ENCODE measurements at regions not wholly inside any gene's neighbourhood (a gene's known extent, or its start where the extent isn't known, plus 50 kb on each side); places are given as distances from the start of the nearest gene placed in this dataset.

DNA sequence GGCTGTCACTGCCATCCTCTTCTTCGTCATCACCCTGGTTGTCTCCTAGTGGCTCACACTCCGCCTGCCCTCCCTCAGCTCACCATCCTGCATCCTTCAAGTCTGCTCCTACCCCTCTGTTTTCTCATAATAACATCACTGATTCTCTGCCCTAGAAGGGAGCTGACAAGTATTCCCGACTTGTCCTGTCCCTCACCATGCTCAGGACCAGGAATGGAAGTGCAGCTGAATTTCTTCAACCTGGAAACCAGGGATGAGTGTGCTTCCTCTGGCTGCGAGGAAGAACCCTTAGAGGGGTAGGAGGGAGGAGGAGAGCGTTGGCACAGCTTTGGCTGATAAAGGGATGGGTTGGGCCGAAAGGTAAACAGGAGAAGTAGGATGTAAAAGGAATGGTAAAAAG is 174.8 kb upstream of the GPR26 start:
- TF ChIP-seq, protein P1, sequence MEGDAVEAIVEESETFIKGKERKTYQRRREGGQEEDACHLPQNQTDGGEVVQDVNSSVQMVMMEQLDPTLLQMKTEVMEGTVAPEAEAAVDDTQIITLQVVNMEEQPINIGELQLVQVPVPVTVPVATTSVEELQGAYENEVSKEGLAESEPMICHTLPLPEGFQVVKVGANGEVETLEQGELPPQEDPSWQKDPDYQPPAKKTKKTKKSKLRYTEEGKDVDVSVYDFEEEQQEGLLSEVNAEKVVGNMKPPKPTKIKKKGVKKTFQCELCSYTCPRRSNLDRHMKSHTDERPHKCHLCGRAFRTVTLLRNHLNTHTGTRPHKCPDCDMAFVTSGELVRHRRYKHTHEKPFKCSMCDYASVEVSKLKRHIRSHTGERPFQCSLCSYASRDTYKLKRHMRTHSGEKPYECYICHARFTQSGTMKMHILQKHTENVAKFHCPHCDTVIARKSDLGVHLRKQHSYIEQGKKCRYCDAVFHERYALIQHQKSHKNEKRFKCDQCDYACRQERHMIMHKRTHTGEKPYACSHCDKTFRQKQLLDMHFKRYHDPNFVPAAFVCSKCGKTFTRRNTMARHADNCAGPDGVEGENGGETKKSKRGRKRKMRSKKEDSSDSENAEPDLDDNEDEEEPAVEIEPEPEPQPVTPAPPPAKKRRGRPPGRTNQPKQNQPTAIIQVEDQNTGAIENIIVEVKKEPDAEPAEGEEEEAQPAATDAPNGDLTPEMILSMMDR (IDR thresholded peaks at IDR 0.05) = no peak
- Mint-ChIP-seq H3K27me3 (peaks cover 19% of the 10 kb centered on the region), H3K9me3 (no peaks in the 10 kb centered on the region), H3K4me1 (ENCODE audit: low read depth) (no peaks in the 10 kb centered on the region), H3K36me3 (ENCODE audit: low read depth) (no peaks in the 10 kb centered on the region), H3K27ac (no peak overlapping the region), H3K4me3 (no peak overlapping the region)
- no peak for ATAC-seq
- ChIA-PET POLR2A (no interaction called here), CTCF (no interaction called here)
- DNase-seq = no peak
- intact Hi-C loops (cut with micrococcal nuclease) = no loop called here

DNA sequence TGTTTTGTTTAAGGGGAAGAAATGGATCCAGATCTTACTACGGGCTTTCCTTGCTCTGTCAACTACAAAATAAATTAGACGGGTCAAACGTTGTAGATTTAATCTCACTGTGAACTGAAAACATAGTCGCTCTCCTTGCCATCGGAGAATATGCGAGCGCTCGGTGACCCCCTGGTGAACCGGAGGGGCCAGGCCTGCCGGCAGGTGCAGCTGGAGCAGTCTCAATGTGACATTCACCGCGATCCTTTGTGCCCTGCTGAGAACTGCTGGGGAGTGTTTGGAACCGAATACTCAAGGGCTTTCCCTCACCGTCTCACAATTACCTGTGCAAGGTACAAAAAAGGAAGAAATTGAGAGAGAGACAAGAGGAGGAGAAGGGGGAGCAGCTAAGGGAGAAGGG is 174.1 kb upstream of the GPR26 start:
- H3K4me1 Mint-ChIP-seq (ENCODE audit: low read depth) = no peaks in the 10 kb centered on the region
- ChIA-PET CTCF (no interaction called here), POLR2A (no interaction called here)
- H3K4me3 Mint-ChIP-seq = no peak overlapping the region
- no peak for ATAC-seq
- intact Hi-C loops (cut with micrococcal nuclease) = no loop called here
- H3K9me3 Mint-ChIP-seq = no peaks in the 10 kb centered on the region
- DNase-seq = no peak
- no peaks in the 10 kb centered on the region for H3K36me3 Mint-ChIP-seq (ENCODE audit: low read depth)
- TF ChIP-seq, protein P1 (IDR thresholded peaks at IDR 0.05) = no peak
- H3K27me3 Mint-ChIP-seq = peaks cover 18% of the 10 kb centered on the region
- no peak overlapping the region for H3K27ac Mint-ChIP-seq

DNA sequence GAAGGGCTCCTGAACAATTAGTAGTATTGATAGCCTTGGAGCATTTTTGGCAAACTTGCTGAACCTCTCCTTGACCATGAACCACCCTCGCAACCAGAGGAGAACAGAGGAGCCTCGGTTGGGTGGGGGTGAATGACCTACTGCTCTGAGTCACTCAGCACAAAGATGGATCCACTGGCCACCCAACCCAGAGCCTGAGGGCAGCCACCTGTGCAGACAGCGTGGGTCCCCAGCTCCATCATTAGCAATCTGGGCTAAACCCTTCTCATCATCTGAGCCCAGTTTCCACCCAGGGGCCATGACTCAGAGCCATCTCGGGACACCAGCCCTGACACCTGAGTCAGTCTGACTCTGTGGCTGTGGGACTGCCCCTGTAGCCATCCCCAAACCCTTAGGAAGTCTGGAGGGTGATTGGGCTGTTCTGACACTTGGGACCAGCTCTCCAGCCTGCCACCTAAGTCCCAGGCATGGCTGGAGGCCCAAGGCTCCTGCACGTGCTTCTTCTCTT is 171.8 kb upstream of the GPR26 start:
- Mint-ChIP-seq H3K4me1 (ENCODE audit: low read depth) (no peaks in the 10 kb centered on the region), H3K36me3 (ENCODE audit: low read depth) (no peaks in the 10 kb centered on the region), H3K4me3 (no peak overlapping the region), H3K27me3 (peaks cover 11% of the 10 kb centered on the region), H3K27ac (no peak overlapping the region), H3K9me3 (no peaks in the 10 kb centered on the region)
- no peak for DNase-seq
- intact Hi-C loops (cut with micrococcal nuclease) = no loop called here
- TF ChIP-seq, protein P1 (IDR thresholded peaks at IDR 0.05) = no peak
- peak; percentile 24 for ATAC-seq
- POLR2A ChIA-PET = no interaction called here
- CTCF ChIA-PET = no interaction called here

DNA sequence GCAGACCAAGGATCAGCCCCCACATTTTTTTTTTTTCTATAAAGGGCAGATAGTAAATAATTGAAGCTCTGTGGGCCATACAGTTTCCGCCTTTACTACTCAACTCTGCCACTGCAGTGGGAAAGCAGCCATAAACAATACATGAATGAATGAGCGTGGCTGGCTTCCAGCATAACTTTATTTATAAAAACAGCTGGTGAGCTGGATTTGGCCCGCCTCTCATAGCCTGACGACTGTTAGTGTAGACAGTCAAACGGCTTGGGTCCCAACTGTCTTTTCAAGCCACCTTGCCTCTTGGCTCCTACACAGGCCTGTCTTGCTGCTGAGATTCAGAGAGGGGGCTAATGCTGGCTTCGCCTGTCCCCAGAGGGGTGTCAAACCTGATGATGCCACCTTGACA is 169.8 kb upstream of the GPR26 start:
- ATAC-seq = no peak
- Mint-ChIP-seq H3K4me3 (no peak overlapping the region), H3K9me3 (no peaks in the 10 kb centered on the region), H3K27me3 (peaks cover 6% of the 10 kb centered on the region), H3K36me3 (ENCODE audit: low read depth) (no peaks in the 10 kb centered on the region), H3K4me1 (ENCODE audit: low read depth) (no peaks in the 10 kb centered on the region), H3K27ac (no peak overlapping the region)
- TF ChIP-seq, protein P1 (IDR thresholded peaks at IDR 0.05) = no peak
- ChIA-PET CTCF (no interaction called here), POLR2A (no interaction called here)
- no peak for DNase-seq
- intact Hi-C loops (cut with micrococcal nuclease) = no loop called here

DNA sequence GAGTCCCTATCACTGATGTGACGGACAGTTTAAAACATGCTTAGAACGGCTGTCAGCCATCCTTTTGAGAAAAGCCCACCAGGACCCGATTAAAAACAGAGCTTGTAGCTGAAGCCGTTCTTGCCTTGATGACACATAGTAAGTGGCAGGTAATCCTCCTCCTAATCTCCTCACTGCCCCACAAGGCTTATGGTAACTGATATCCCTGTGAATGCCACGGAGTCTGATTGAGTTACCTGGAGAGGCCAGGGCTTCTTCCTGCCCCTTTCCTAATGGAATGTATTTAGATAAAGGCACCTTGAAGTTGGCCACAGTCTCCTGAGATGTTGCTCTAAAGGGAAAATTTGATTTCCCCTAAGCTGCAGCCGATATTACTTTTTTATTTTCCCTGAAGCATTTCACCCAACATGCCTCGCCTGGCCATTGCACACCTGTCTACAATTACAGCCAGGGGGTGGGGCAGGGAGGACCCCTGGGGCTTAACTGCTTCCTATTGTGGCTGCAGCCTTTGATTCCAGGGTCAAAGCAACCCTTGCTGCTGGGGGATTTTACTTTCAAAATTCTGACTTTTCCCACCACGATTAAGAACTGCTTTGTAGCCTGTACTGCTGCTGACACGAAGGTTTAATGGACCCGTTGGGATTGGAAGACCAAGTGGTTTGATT is 169.0 kb upstream of the GPR26 start:
- ChIA-PET CTCF (no interaction called here), POLR2A (no interaction called here)

More for the DNA sequence above, 169.0 kb upstream of the GPR26 start:
- ATAC-seq = no peak
- H3K9me3 Mint-ChIP-seq = no peaks in the 10 kb centered on the region
- intact Hi-C loops (cut with micrococcal nuclease) = no loop called here
- TF ChIP-seq, protein P1 (IDR thresholded peaks at IDR 0.05) = no peak
- H3K27ac Mint-ChIP-seq = no peak overlapping the region
- DNase-seq = no peak
- peaks cover 1% of the 10 kb centered on the region for H3K27me3 Mint-ChIP-seq
- no peaks in the 10 kb centered on the region for H3K4me1 Mint-ChIP-seq (ENCODE audit: low read depth)
- H3K4me3 Mint-ChIP-seq = no peak overlapping the region
- H3K36me3 Mint-ChIP-seq (ENCODE audit: low read depth) = no peaks in the 10 kb centered on the region
